ENCODE measurements at regions not wholly inside any gene's neighbourhood (a gene's known extent, or its start where the extent isn't known, plus 50 kb on each side); places are given as distances from the start of the nearest gene placed in this dataset.

GRCh38 chr9:84107995-84108394 lies 127.4 kb downstream of the RMI1 start:
- Histone ChIP-seq H3K79me2 (ENCODE audit: insufficient read depth, low read length) (no peaks in the 10 kb centered on the region), H3K9ac (ENCODE audit: low read length) (no peak overlapping the region), H3K27me3 (ENCODE audit: insufficient read depth, low read length) (no peaks in the 10 kb centered on the region), H3K9me2 (ENCODE audit: insufficient read depth) (no peaks in the 10 kb centered on the region), H3K4me1 (ENCODE audit: control insufficient read depth in 1 of 2, insufficient read depth in 2 of 2, low read length in 2 of 2) (no peaks in the 10 kb centered on the region), H2AFZ (ENCODE audit: low read depth, low read length, poor library complexity, severe bottlenecking) (no peak overlapping the region), H3K36me3 (ENCODE audit: control insufficient read depth in 1 of 2, insufficient read depth in 2 of 2, low read length in 2 of 2) (no peaks in the 10 kb centered on the region), H3K4me3 (replicated peaks in 1 of 2; ENCODE audit: low read depth in 1 of 2, low read length in 2 of 2) (no peak overlapping the region), H3K27ac (ENCODE audit: low read depth, low read length) (no peak overlapping the region), H3K9me3 (ENCODE audit: control insufficient read depth in 1 of 2, insufficient read depth in 1 of 2, low read depth in 1 of 2, low read length in 2 of 2) (no peaks in the 10 kb centered on the region), H4K20me1 (ENCODE audit: insufficient read depth) (no peaks in the 10 kb centered on the region), H3K4me2 (ENCODE audit: low read length) (no peak overlapping the region)
- ATAC-seq, result no peak
- no TSS peak for BruUV-seq (replicated peaks)
- intact Hi-C loops (cut with micrococcal nuclease), result no loop called here
- no peak for DNase-seq (ENCODE audit: low read depth, low spot score)
- POLR2A ChIA-PET, result interaction anchor here (0.6 kb wide), 1 partner anchor 76 kb away, joined by 3 read pairs; no protein-coding TSS in a partner anchor
- RAD21 ChIA-PET (ENCODE audit: low non-redundant PET in 1 of 2, low total read pairs in 2 of 2, uncharacterized antibody in 2 of 2, unreplicated experiment in 2 of 2), result no interaction called here
- no peak for TF ChIP-seq MAX (IDR thresholded peaks at IDR 0.05)
- TF ChIP-seq FOSL1 (IDR thresholded peaks at IDR 0.05; ENCODE audit: low read depth), result no peak
- TF ChIP-seq ZNF274 (IDR thresholded peaks at IDR 0.05; ENCODE audit: low read depth, low read length), result no peak
- TF ChIP-seq ZBTB33 (IDR thresholded peaks at IDR 0.05; ENCODE audit: extremely low read depth, insufficient replicate concordance, low read length), result no peak
- no peak for TF ChIP-seq EGR1 (IDR thresholded peaks at IDR 0.05; ENCODE audit: low read depth)
- TF ChIP-seq ZFX (IDR thresholded peaks at IDR 0.05), result no peak
- no peak for TF ChIP-seq POLR2A (IDR thresholded peaks at IDR 0.05; ENCODE audit: borderline replicate concordance, extremely low read depth, insufficient read depth, insufficient read length)
- TF ChIP-seq ELF1 (IDR thresholded peaks at IDR 0.05; ENCODE audit: borderline replicate concordance, low read depth), result no peak
- TF ChIP-seq CEBPB (IDR thresholded peaks at IDR 0.05; ENCODE audit: low read depth), result no peak
- no peak for TF ChIP-seq JUND (IDR thresholded peaks at IDR 0.05)
- no peak for TF ChIP-seq CBX3 (IDR thresholded peaks at IDR 0.05; ENCODE audit: low read depth)
- TF ChIP-seq SRF (IDR thresholded peaks at IDR 0.05; ENCODE audit: low read depth), result no peak
- no peak for TF ChIP-seq EZH2 (IDR thresholded peaks at IDR 0.05)
- no peak for TF ChIP-seq TCF7L2 (IDR thresholded peaks at IDR 0.05; ENCODE audit: borderline replicate concordance, extremely low read depth, insufficient read depth, insufficient read length)
- no peak for TF ChIP-seq SP1 (IDR thresholded peaks at IDR 0.05; ENCODE audit: low read depth)
- CTCF ChIA-PET, result no interaction called here

Data from HCT116 (cell line).